AG09319 (cell line): ENCODE measurements at regions not wholly inside any gene's neighbourhood (a gene's known extent, or its start where the extent isn't known, plus 50 kb on each side); places are given as distances from the start of the nearest gene placed in this dataset.
A peak's percentile ranks its signal among the peaks of the same experiment; 100 is the strongest.

Experiments used
- DNase-seq: peaks from one replicate; pipeline ENCODE4 v3.0.0-alpha.2; 2010; ENCODE audit warnings: low read depth; ENCODE audit errors: extremely low read depth
- CTCF ChIP-seq: IDR thresholded peaks from 2 replicates; pipeline ENCODE4 v1.5.1; 2011; ENCODE audit warnings: low read depth, mild to moderate bottlenecking, inconsistent platforms, low read length, moderate library complexity

DNA sequence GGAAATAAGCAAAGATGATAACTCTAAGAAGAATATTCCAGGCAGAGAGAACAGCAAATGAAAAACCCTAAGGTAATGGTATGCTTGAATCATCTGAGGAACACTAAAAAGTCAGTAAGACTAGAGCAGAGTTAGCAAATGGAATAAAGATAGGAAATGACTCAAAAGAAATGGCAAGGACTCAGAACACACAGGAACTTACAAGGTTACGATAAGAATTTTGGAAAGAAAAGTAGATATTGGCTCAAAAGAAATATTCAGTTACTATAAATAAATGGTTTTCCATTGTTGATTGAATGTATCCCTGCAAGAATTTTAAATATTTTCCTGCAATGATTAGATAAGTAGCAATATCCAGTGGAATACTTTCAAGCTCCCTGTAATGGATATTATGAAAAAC is 705.8 kb downstream of the C12orf50 start:
- no peak for TF ChIP-seq CTCF
- DNase-seq = peak; percentile 20

GRCh38 chr12:87320724-87321123 is 708.5 kb downstream of the C12orf50 start:
- no peak for DNase-seq
- TF ChIP-seq CTCF = no peak

DNA sequence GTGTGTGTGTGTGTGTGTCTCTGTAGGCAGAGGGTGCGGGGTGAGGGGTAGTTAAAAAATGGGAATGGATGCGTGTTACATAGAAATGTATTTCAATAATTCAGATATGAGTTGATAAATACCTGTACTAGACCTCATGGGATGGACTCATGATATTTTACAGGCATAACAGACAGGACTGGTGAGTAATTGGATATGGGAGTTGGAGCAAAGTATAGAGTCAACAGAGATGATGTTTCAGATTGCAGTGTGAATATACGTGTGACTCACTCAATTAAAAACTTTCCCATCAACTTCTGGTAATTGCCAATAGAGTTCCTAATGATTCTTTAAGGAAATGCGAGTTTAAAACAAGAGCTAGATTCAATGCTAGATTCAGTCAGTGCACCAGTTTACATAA is 711.9 kb downstream of the C12orf50 start:
- TF ChIP-seq CTCF = no peak
- DNase-seq = no peak

DNA sequence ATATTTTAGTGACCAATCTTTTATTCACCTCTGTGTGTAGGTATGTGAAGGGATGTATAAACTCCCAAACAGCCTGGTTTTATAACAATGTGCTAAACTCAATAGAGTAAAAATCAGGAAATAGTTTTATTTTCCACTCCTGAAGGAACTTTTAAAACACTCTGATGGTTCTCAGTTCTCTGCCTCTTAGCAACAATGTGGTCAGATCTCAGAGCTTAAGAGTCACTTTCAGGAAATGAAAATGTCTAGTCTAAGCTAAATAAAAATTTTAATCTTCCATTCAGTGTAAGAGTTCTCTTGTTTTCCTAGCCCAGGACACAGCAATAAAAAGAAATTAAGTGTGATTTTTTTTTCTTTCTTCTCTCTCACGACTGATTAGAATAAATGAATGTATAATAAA is 718.0 kb downstream of the C12orf50 start:
- no peak for DNase-seq
- TF ChIP-seq CTCF = no peak

DNA sequence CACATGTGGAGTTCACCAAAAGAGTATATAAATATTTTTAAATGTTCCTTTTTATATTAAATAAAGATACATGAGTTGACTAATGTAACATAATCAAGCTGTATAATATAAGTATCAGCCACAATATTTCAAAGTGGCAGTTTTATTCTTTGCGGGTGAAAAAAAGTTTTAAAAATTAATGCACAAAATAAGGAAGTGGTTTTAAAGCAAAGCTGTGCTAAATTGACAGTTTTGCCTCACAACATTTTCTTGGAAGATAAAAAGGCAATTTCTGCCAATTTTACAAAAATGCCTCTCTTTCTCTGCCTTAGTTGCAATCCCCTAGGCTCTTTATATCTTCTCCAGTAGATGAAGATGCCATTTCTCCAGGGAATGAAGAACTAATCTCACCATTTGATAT is 719.1 kb downstream of the C12orf50 start:
- DNase-seq = no peak
- no peak for TF ChIP-seq CTCF

DNA sequence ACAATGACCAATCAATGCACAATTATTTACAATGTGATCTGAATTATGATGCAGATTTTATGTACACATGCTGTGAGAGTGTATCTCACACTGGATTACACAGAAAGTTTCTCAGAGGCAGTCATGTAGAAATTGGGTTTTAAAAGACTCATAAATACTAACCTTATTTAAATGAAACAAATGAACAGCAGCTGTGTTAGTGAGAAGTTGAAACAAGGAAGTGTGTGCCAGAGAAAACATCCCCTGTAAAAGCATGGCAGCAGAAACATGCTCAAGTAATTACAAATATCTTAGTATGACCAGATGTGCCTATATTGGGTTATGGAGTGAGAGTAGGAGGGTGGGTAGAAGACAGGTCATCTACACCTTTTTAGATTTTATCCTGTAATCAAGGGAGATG is 723.7 kb downstream of the C12orf50 start:
- TF ChIP-seq CTCF = no peak
- no peak for DNase-seq

GRCh38 chr12:87304406-87304805 is 724.8 kb downstream of the C12orf50 start:
- no peak for DNase-seq
- TF ChIP-seq CTCF = no peak
